Stimulated activated CD4-positive, alpha-beta T cell treated with anti-CD3 and anti-CD28 coated beads, Interleukin-15, amount 100 ng/mL, for 24 hours (primary cell): ENCODE measurements at regions not wholly inside any gene's neighbourhood (a gene's known extent, or its start where the extent isn't known, plus 50 kb on each side); places are given as distances from the start of the nearest gene placed in this dataset.

Source experiments
- DNase-seq: peaks from one replicate; pipeline ENCODE4 v3.0.0-alpha.2; 2020

- no peak for DNase-seq
Observed at GRCh38 chr5:111572561-111572960, 60.2 kb upstream of the STARD4 start.

- DNase-seq, result no peak
Observed at GRCh38 chr5:111563031-111563822, 50.9 kb upstream of the STARD4 start.

GRCh38 chr5:111562561-111562960 is 50.2 kb upstream of the STARD4 start:
- no peak for DNase-seq
